ENCODE measurements at regions not wholly inside any gene's neighbourhood (a gene's known extent, or its start where the extent isn't known, plus 50 kb on each side); places are given as distances from the start of the nearest gene placed in this dataset.

- Histone ChIP-seq H2AK9ac (replicated peaks; ENCODE audit: low read depth, low read length, poor library complexity) (no peak overlapping the region), H3K27ac (ENCODE audit: insufficient read depth, low read length) (no peak overlapping the region), H3K18ac (ENCODE audit: low read depth, low read length) (no peak overlapping the region), H4K8ac (ENCODE audit: low read depth in 2 of 2, low read length in 2 of 2) (no peak overlapping the region), H3K9me3 (ENCODE audit: control insufficient read depth, insufficient read depth, low read length) (peaks cover 18% of the 10 kb centered on the region), H3K56ac (ENCODE audit: extremely low read depth, insufficient read depth, low read length) (no peak overlapping the region), H3K14ac (replicated peaks; ENCODE audit: low read depth, low read length) (no peak overlapping the region), H3K79me1 (ENCODE audit: low read depth in 1 of 2, low read length in 2 of 2) (no peaks in the 10 kb centered on the region), H3K4me3 (ENCODE audit: insufficient read depth, low read depth, low read length) (no peak overlapping the region), H3K23ac (ENCODE audit: low read depth, low read length) (no peak overlapping the region), H2BK20ac (ENCODE audit: low read depth, low read length) (no peak overlapping the region), H2AK5ac (ENCODE audit: low read depth, low read length) (no peak overlapping the region), H4K91ac (ENCODE audit: insufficient read depth, low read depth, low read length) (no peak overlapping the region), H4K20me1 (ENCODE audit: insufficient read depth, low read length) (no peaks in the 10 kb centered on the region), H2BK120ac (ENCODE audit: low read depth, low read length) (no peak overlapping the region), H3K4me1 (ENCODE audit: control insufficient read depth, insufficient read depth, low read length) (no peaks in the 10 kb centered on the region), H2AFZ (replicated peaks; ENCODE audit: low read length, poor library complexity) (no peak overlapping the region), H3K9me1 (ENCODE audit: insufficient read depth, low read length) (no peaks in the 10 kb centered on the region), H3K9ac (ENCODE audit: low read depth, low read length) (no peak overlapping the region), H3K4ac (ENCODE audit: low read depth, low read length) (no peak overlapping the region), H4K5ac (ENCODE audit: low read depth, low read length) (no peak overlapping the region), H3K27me3 (ENCODE audit: control insufficient read depth, insufficient read depth, low read length) (no peaks in the 10 kb centered on the region), H3K36me3 (ENCODE audit: control insufficient read depth, insufficient read depth, low read length) (no peaks in the 10 kb centered on the region), H3K4me2 (ENCODE audit: low read depth, low read length) (no peak overlapping the region), H2BK5ac (ENCODE audit: low read depth, low read length, poor library complexity, severe bottlenecking) (no peak overlapping the region), H2BK15ac (ENCODE audit: low read depth, low read length) (no peak overlapping the region)
- no peak for ATAC-seq (ENCODE audit: low read depth)
- ChIA-PET CTCF (no interaction called here), POLR2A (ENCODE audit: unreplicated experiment) (no interaction called here)
- no peak for DNase-seq
- dilution Hi-C loops (cut with HindIII; ENCODE audit: low sequenced_read_pairs, unreplicated experiment) (no loop called here), in situ Hi-C loops (cut with MboI; ENCODE audit: low sequenced_read_pairs) (no loop called here), intact Hi-C loops (cut with micrococcal nuclease) (no loop called here)
- BruUV-seq (replicated peaks): no TSS peak
- WGBS, 2 experiments (ENCODE audit: extremely low coverage in 2 of 2, insufficient read length in 1 of 2): 51% methylated on average over 14 of the region's 23 CpGs; no CpG with 5 or more reads in 1 of the 2 experiments
- TF ChIP-seq MAFK (IDR thresholded peaks at IDR 0.05; ENCODE audit: low read depth, low read length) (no peak), POLR2A (IDR thresholded peaks at IDR 0.05; ENCODE audit: low read depth, low read length) (no peak), CEBPB (IDR thresholded peaks at IDR 0.05; ENCODE audit: low read depth, low read length) (no peak), MAZ (IDR thresholded peaks at IDR 0.05; ENCODE audit: borderline replicate concordance, low read depth, low read length) (no peak), NFE2L2 (IDR thresholded peaks at IDR 0.05; ENCODE audit: low read depth, low read length) (no peak), BHLHE40 (IDR thresholded peaks at IDR 0.05; ENCODE audit: low read depth, low read length) (no peak), RAD21 (IDR thresholded peaks at IDR 0.05; ENCODE audit: low read length) (no peak), MXI1 (IDR thresholded peaks at IDR 0.05; ENCODE audit: borderline replicate concordance, low read depth, low read length) (no peak), ELK1 (IDR thresholded peaks at IDR 0.05; ENCODE audit: borderline replicate concordance, low read depth, low read length) (no peak), CHD1 (IDR thresholded peaks at IDR 0.05; ENCODE audit: low read depth, low read length) (no peak), RFX5 (IDR thresholded peaks at IDR 0.05; ENCODE audit: low read depth, low read length) (no peak), SMC3 (IDR thresholded peaks at IDR 0.05; ENCODE audit: low read depth, low read length) (no peak), FOS (IDR thresholded peaks at IDR 0.05; ENCODE audit: low read depth, low read length) (no peak)
- TF ChIP-seq, protein P1, sequence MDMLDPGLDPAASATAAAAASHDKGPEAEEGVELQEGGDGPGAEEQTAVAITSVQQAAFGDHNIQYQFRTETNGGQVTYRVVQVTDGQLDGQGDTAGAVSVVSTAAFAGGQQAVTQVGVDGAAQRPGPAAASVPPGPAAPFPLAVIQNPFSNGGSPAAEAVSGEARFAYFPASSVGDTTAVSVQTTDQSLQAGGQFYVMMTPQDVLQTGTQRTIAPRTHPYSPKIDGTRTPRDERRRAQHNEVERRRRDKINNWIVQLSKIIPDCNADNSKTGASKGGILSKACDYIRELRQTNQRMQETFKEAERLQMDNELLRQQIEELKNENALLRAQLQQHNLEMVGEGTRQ (IDR thresholded peaks at IDR 0.05; ENCODE audit: low read depth, low read length): no peak
- TF ChIP-seq, protein P2, sequence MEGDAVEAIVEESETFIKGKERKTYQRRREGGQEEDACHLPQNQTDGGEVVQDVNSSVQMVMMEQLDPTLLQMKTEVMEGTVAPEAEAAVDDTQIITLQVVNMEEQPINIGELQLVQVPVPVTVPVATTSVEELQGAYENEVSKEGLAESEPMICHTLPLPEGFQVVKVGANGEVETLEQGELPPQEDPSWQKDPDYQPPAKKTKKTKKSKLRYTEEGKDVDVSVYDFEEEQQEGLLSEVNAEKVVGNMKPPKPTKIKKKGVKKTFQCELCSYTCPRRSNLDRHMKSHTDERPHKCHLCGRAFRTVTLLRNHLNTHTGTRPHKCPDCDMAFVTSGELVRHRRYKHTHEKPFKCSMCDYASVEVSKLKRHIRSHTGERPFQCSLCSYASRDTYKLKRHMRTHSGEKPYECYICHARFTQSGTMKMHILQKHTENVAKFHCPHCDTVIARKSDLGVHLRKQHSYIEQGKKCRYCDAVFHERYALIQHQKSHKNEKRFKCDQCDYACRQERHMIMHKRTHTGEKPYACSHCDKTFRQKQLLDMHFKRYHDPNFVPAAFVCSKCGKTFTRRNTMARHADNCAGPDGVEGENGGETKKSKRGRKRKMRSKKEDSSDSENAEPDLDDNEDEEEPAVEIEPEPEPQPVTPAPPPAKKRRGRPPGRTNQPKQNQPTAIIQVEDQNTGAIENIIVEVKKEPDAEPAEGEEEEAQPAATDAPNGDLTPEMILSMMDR (conservative IDR thresholded peaks at IDR 0.05; ENCODE audit: low read depth, low read length): no peak
Measured at GRCh38 chr12:131231032-131231980, 277.6 kb downstream of the ADGRD1 start.

Data from IMR-90 (cell line).